ENCODE measurements at regions not wholly inside any gene's neighbourhood (a gene's known extent, or its start where the extent isn't known, plus 50 kb on each side); places are given as distances from the start of the nearest gene placed in this dataset.

- DNase-seq (ENCODE audit: low read depth in 1 of 2, low spot score in 1 of 2): no peak
Observed at GRCh38 chr3:7897655-7898054, 604.0 kb upstream of the LMCD1 start.

- DNase-seq (ENCODE audit: low read depth in 1 of 2, low spot score in 1 of 2): no peak
Observed at GRCh38 chr3:7913283-7913682, 588.3 kb upstream of the LMCD1 start.

GRCh38 chr3:7915356-7915755 is 586.3 kb upstream of the LMCD1 start:
- DNase-seq (ENCODE audit: low read depth in 1 of 2, low spot score in 1 of 2): no peak

- no peak for DNase-seq (ENCODE audit: low read depth in 1 of 2, low spot score in 1 of 2)
Observed at GRCh38 chr3:7917443-7918151, 584.0 kb upstream of the LMCD1 start.

- DNase-seq (ENCODE audit: low read depth in 1 of 2, low spot score in 1 of 2): no peak
Observed at GRCh38 chr3:7920211-7920610, 581.4 kb upstream of the LMCD1 start.

GRCh38 chr3:7924228-7924627 is 577.4 kb upstream of the LMCD1 start:
- DNase-seq (ENCODE audit: low read depth in 1 of 2, low spot score in 1 of 2): no peak

- DNase-seq (ENCODE audit: low read depth in 1 of 2, low spot score in 1 of 2): no peak
Observed at GRCh38 chr3:7927015-7927414, 574.6 kb upstream of the LMCD1 start.

GRCh38 chr3:7927864-7928263 is 573.8 kb upstream of the LMCD1 start:
- no peak for DNase-seq (ENCODE audit: low read depth in 1 of 2, low spot score in 1 of 2)

GRCh38 chr3:7929319-7929889 is 572.2 kb upstream of the LMCD1 start:
- DNase-seq (ENCODE audit: low read depth in 1 of 2, low spot score in 1 of 2): no peak

- no peak for DNase-seq (ENCODE audit: low read depth in 1 of 2, low spot score in 1 of 2)
Observed at GRCh38 chr3:7934362-7934761, 567.3 kb upstream of the LMCD1 start.

- DNase-seq (ENCODE audit: low read depth in 1 of 2, low spot score in 1 of 2): no peak
Observed at GRCh38 chr3:7947930-7948329, 553.7 kb upstream of the LMCD1 start.

GRCh38 chr3:7950890-7951289 is 550.7 kb upstream of the LMCD1 start:
- no peak for DNase-seq (ENCODE audit: low read depth in 1 of 2, low spot score in 1 of 2)

- no peak for DNase-seq (ENCODE audit: low read depth in 1 of 2, low spot score in 1 of 2)
Observed at GRCh38 chr3:7953449-7954014, 548.1 kb upstream of the LMCD1 start.

- no peak for DNase-seq (ENCODE audit: low read depth in 1 of 2, low spot score in 1 of 2)
Observed at GRCh38 chr3:7957024-7957423, 544.6 kb upstream of the LMCD1 start.

GRCh38 chr3:7959094-7959493 is 542.5 kb upstream of the LMCD1 start:
- no peak for DNase-seq (ENCODE audit: low read depth in 1 of 2, low spot score in 1 of 2)

- no peak for DNase-seq (ENCODE audit: low read depth in 1 of 2, low spot score in 1 of 2)
Observed at GRCh38 chr3:7960601-7961000, 541.0 kb upstream of the LMCD1 start.

GRCh38 chr3:7962301-7962700 is 539.3 kb upstream of the LMCD1 start:
- no peak for DNase-seq (ENCODE audit: low read depth in 1 of 2, low spot score in 1 of 2)

- no peak for DNase-seq (ENCODE audit: low read depth in 1 of 2, low spot score in 1 of 2)
Observed at GRCh38 chr3:7964899-7965298, 536.7 kb upstream of the LMCD1 start.

- no peak for DNase-seq (ENCODE audit: low read depth in 1 of 2, low spot score in 1 of 2)
Observed at GRCh38 chr3:7973006-7973405, 528.6 kb upstream of the LMCD1 start.

- no peak for DNase-seq (ENCODE audit: low read depth in 1 of 2, low spot score in 1 of 2)
Observed at GRCh38 chr3:7977245-7978086, 524.2 kb upstream of the LMCD1 start.

- DNase-seq (ENCODE audit: low read depth in 1 of 2, low spot score in 1 of 2): no peak
Observed at GRCh38 chr3:7978087-7978422, 523.6 kb upstream of the LMCD1 start.

- no peak for DNase-seq (ENCODE audit: low read depth in 1 of 2, low spot score in 1 of 2)
Observed at GRCh38 chr3:7982126-7982525, 519.5 kb upstream of the LMCD1 start.
